NCI-H2029 (cell line): ENCODE measurements at regions not wholly inside any gene's neighbourhood (a gene's known extent, or its start where the extent isn't known, plus 50 kb on each side); places are given as distances from the start of the nearest gene placed in this dataset.
"Not testable (repeated sequence)": the region's sequence is repeated elsewhere in the genome, so short reads cannot be mapped to it uniquely, and the experiment has no call there.

ENCODE experiments used
- DNase-seq: peaks from one replicate; lab custom pipeline; 2025; lab: John Stamatoyannopoulos, UW

DNA sequence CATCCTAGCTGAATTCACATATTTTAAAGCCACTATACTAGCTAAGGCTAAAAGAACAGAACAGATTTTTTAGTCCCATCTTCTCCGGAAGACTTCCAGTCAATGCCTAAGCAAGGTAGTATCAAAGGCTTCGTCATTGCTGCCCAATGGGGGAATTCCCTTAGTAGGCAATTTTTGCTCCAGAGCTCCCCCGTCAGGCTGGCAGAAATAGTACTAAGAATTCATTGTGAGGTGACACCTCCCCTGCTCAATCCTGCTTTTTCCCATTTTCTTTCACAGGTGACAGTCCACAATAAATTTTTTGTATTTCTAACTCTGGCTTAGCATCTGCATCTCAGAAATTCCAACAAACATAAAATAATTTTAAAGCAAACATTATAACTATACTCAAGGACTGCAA is 52.8 kb upstream of the SRSF6 start:
- no peak for DNase-seq

DNA sequence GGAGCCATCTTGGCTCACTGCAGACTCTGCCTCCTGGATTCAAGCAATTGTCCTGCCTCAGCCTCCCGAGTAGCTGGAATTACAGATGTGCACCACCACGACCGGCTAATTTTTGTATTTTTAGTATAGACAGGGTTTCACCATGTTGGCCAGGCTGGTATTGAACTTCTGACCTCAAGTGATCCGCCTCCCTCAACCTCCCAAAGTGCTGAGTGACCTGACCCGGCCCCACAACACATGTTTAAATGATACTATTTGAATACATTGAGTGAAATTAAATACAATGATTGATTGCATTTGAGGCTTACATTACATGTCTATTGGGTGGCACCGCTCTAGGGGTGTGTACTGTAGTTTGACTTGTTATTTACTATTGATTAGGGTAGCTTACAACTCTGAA is 56.8 kb upstream of the SRSF6 start:
- not testable (repeated sequence) for DNase-seq

GRCh38 chr20:43398676-43399324 is 58.9 kb upstream of the SRSF6 start:
- no peak for DNase-seq

DNA sequence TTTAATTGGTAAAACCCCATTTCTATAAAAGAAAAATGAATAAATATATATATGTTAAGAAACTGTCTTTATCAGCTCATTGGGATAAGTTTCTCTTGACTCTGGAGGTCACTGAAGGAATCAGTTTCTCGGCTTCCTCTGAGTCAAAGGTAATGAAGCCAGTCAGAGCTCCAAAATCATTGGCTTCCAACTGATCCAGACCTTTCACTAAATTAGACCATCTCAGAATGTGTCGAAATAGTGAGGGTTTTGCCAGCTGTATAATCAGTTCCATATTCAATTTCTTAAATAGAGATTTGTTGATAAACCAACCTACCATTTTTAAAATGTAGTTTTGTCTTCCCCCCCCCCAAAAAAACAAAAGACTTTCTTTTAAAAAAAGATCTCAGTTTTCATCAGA is 60.5 kb upstream of the SRSF6 start:
- DNase-seq, result no peak

DNA sequence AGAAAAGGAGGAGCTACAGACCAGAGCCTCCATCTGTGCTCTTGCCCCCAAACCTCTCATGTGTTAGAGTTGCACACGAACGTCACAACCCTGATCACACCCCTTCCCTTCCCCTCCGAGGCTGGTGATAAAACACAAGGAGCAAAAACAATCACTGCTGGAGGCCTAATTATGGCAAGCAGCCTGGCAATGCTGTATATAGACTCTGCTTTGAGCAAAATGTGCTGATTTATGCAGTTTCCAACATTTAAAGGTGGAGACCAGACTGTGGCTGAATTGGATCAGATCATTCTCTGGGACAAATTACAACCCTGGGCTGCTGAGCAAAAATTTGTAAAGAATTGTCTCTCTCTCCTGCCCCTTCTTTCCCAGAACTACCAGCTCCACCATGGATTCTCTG is 64.6 kb upstream of the SRSF6 start:
- no peak for DNase-seq

DNA sequence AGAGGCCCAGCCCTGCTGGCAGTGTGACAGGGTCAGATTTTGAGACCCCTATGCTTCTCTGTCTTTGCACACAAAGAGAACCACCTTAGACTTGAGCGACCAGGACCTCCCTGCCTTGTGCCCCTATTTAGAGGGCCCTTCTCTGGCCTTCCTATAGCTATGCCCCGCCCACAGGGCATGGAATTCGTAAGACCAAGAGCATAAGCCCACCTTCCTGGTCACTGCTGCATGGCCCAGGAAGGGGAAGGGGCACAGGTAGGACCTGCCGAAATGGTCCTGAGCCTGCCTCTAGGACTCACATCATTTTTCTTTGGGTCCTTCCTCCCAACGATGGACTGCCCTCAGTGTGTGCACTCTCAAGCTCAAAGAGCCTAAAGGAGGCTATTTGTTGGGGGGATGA is 65.1 kb upstream of the SRSF6 start:
- DNase-seq, result no peak

DNA sequence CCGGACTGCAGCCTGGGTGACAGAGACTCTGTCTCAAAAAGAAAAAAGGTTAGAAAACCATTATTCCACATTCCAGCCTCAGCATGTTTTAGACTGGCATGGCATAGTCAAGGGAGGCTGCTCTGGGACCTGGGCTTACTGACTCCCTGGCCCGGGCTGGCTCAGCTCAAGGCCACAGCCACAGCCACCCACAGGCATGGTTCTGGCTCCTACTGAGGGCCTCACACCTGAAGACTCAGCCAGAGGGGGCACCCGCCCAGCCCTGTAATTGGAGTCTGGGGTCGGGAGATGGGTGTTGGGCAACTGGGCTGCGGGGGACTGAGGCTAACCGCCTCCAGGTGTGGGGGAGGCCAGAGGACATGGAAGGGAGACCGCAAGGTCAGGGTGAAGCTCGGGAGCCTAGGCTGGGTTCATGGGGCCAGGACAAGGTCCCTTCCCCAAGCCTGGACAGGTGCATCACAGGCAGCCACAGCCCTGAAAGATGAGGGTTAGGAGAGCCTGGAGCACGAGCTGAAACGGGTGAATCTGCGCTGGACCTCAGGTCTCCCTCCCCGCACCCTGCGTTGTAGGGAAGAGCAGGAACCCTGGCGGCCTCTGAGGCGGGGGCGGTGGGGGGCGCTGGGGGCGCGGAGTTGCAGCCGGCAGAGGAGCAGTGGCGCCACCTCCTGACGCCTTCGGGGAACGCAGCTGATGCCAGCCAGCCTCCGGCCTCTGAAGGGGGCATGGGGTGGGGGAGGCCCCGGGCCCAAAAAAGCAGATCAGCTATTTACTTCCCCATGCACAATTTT is 67.7 kb upstream of the SRSF6 start:
- no peak for DNase-seq

DNA sequence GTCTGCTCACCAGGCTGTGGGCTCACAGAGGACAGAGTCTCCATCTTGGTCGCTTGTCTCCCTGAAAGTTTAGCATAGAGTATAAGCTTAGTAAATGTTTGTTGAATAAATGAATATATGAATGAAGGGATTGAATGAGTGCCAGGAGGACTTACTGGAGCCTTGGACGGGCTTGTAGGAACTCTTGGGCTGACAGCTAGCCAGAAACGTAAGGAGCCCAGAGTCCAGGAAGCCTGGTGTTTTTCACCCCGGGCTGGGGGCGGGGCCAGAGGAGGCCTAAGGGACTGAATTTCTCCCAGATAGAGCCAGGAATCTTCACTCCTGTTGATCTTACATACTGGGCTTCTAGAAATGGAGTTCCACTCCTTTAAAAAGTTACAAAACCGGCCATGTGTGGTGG is 68.5 kb upstream of the SRSF6 start:
- DNase-seq, result no peak

GRCh38 chr20:43388268-43389002 is 69.3 kb upstream of the SRSF6 start:
- no peak for DNase-seq

DNA sequence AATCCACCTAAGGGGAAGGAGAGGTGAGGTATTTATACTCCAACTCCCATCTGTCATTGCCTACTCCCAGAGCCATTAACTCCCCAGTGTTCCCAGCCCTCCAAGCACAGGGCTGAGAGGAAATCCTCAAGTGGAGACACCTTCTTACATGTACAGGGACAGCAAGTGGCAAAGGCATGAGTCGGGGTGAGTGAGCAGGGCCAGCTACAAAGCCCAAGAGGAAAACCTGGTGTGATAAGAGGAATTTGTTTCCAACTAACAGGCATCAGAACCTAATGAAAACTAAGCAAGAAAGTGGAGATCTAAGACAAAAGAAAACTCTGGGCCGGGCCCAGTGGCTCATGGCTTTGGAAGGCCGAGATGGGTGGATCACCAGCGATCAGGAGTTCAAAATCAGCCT is 70.0 kb upstream of the SRSF6 start:
- DNase-seq, result no peak

- DNase-seq, result no peak
These were observed 70.8 kb upstream of the SRSF6 start for GRCh38 chr20:43386878-43387277.

DNA sequence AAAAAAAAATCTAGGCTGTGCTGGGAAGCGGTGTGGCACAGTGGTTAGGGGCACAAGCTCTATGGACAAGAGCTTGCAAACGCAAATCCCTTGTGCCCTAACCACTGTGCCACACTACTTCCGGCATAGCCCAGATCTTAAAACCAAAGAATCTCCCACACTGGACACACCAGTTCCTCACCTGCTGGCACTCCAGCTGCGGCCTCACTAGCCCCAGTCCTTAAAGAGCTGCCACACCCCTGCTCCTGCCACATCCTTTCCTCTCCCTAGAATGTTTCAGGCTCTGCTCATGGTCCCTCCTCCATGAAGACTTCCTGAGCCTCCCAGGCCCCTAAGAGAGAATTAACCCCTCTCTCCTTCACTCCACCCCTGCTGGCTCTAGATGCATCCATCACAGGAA is 71.8 kb upstream of the SRSF6 start:
- no peak for DNase-seq

- no peak for DNase-seq
These were observed 73.4 kb upstream of the SRSF6 start for GRCh38 chr20:43384101-43384940.

GRCh38 chr20:43383026-43383795 is 74.5 kb upstream of the SRSF6 start:
- no peak for DNase-seq

GRCh38 chr20:43382135-43382534 is 75.6 kb upstream of the SRSF6 start:
- not testable (repeated sequence) for DNase-seq

GRCh38 chr20:43381533-43381932 is 76.2 kb upstream of the SRSF6 start:
- not testable (repeated sequence) for DNase-seq

- no peak for DNase-seq
These were observed 78.3 kb upstream of the SRSF6 start for GRCh38 chr20:43379239-43379917.

GRCh38 chr20:43376831-43377230 is 80.9 kb upstream of the SRSF6 start:
- DNase-seq, result no peak

- no peak for DNase-seq
These were observed 82.1 kb upstream of the SRSF6 start for GRCh38 chr20:43375591-43375990.

DNA sequence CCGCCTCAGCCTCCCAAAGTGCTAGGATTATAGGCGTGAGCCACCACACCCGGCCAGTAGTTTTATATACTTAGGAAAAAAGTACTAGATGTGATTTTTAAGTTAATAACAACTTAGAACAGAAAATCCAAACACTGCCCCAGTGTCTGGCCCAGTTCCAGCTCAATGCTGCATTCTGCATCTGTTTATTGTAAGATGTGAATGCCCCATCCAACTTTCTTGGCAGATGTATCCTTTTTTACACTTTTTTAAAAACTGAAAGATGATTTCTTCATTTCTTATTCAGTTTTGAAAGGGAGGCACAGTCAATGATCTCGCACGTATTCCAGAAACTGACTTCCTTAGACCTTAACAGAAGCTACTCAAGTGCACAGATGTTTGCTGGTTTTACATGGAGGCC is 85.6 kb upstream of the SRSF6 start:
- no peak for DNase-seq

DNA sequence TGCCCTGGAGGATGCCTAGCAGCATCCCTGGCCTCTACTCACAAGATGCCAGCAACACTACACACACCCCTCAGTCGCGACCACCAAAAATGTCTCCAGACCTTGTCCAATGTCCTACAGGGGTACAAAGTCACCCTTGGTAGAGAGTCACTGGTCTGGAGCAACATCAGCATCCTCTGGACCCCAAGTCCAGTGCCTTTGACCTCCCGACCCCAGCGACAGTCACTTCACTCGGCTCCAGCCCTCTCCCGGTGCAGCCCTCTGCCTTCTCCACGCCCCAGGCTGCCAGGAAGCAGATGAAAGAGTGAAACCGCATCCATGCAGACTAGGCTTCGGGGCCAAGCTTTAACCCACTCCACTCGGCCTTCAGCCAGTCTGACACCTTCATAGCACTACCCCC is 92.0 kb upstream of the SRSF6 start:
- DNase-seq, result no peak
